NOMO-1 (cell line): ENCODE measurements at regions not wholly inside any gene's neighbourhood (a gene's known extent, or its start where the extent isn't known, plus 50 kb on each side); places are given as distances from the start of the nearest gene placed in this dataset.

Experiments used
- DNase-seq, 2 experiments: peaks; one replicate each; lab custom pipeline; 2025; ENCODE audit not compliant: unreplicated experiment in 2 of 2; lab: John Stamatoyannopoulos, UW

DNA sequence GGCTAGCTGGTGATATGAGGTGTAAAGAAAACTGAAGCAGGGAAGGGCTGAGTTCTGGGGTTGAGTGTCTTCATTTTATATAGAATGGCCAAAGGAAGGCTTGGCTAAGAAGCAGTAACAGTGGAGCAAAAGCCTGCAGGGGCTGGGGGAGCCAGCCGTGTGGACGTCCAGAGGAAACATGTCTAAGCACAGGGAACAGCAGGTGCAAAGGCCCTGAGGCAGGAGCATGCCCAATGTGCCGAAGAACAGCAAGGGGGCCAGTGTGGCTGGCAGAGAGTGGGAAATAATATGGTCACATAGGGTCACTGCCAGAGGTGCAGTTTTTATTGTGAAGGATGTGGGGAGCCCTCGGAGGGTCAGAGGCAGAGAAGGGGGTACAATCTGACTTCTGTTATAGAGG lies 60.5 kb upstream of the KCNG1 start:
- no peak for DNase-seq

- DNase-seq: no peak
These were observed 60.1 kb upstream of the KCNG1 start for GRCh38 chr20:51082988-51083387.

DNA sequence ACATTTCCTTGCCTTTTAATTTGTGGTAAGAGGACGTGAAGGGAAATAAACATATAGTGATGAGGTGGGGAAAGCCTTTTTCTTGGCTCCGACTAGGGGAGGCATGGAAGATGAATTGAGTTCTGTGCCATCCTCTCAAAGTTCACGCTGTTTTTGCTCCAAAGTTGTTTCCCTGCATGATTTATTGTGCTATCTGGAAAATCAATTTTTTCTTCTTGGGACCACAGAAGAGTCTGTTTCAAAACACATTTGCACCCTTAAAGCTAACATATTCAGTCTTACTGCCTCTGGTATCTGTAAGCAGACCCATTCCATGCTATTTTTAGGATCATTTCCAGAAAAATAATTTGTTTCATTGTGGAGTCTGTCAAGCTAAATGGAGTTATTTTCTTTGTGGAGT lies 57.6 kb upstream of the KCNG1 start:
- DNase-seq: no peak

DNA sequence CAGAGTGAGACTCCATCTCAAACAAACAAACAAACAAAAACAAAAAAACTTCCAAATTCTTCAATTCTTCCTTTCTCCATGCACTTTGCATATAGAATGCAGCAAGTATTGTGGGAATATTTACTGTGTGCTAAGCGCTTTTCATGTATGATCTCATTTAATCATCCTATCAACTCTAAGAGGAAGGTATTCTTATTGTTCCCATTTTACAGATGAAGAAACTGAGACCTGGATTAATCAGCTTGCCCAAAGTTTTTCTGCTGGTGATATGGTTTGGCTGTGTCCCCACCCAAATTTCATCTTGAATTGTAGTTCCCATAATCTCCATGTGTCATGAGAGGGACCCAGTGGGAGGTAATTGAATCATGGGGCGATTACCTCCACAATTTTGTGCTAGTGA lies 56.6 kb upstream of the KCNG1 start:
- no peak for DNase-seq

DNA sequence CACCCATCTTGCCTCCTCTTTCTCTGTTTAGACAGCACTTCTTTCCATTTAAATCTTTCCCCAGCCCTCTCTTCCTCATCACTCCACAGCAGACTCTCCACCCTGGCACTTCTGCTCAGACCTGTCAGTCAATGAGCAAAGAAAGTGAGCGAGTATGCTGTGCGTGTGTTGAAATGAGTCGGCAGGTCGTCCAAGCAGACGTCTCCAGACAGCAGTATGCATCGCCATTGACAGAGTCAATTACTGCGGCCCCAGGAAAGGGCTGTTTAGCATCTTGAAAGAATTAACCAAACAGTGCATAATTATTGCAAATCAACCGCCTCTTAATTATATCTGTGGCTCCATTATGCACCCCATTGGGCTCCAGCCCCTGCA lies 54.8 kb upstream of the KCNG1 start:
- DNase-seq: no peak

DNA sequence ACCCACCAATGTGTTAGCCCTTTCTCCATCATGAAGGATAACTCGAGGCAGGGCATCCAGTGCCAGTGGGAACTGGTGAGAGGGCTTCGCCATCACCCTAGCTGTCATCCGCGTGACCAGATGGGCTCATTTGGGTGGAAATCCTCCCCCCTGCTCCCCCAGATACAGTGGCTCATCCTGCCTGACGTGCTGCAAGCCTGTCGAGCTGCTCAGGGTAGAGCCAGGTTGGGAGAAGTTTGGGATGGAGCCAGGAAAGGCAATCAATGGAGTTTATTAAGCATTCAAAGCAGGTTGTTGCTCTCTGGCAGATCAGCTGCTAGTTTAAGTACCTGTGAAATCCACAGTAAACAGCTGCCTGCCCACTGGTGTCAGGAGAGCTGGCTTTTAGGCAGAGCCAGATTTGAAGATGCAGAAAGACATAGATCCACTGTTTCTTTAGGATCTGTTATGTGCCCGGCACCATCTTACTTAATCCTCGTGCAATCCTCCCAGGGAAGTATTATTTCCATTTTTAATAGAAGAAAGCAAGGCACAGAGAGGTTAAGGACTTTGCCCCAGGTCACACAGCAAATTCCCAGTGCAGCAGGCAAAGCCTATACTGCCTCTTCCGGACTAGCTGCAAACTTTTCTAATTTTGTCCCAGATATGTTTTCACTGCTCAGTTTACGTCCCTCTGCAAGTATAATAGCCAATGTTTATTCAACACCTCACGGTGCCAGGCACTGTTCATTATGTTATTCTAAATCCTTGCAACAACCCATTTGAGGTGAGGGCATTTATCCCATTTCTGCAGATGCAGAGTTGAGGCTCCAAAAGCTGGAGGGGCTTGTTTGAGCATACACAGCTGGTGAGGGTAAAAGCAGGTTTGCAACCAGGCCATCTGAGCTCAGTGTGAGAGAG lies 54.1 kb upstream of the KCNG1 start:
- no peak for DNase-seq

DNA sequence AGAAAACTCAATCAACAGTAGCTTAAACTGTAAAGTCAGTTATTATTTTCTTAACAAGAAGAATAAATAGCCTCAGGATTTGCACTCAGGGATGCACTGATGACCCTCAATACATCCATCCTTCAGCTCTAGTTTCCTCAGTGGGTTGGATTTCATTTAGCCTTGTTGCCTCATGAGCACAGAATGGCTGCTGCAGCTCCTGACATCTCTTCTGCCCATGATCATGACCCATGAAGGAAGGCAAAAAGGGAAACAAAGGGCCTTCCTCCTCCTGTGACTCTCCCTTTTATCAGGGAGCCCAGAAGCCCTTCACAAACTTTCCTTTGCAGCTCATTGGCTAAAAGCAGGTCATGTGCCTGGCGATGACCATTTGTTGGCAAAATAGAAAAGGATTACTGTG lies 51.2 kb upstream of the KCNG1 start:
- no peak for DNase-seq
